A549 (cell line): ENCODE measurements at regions not wholly inside any gene's neighbourhood (a gene's known extent, or its start where the extent isn't known, plus 50 kb on each side); places are given as distances from the start of the nearest gene placed in this dataset.

Experiments used
- HDAC2 ChIP-seq: fragments of 200-600 bp; sonication (generic); IDR thresholded peaks from 2 replicates; pipeline ENCODE4 v1.6.1; 2016
- MAX ChIP-seq: IDR thresholded peaks from 2 replicates; pipeline ENCODE4 v1.6.1; 2012
- POLR2A ChIP-seq: IDR thresholded peaks from 2 replicates; pipeline ENCODE4 v1.6.1; 2012; ENCODE audit warnings: mild to moderate bottlenecking, low read length

- no peak for TF ChIP-seq POLR2A
- TF ChIP-seq MAX = no peak
- TF ChIP-seq HDAC2 = no peak
Observed at GRCh38 chr13:42684226-42684625, 97.2 kb upstream of the FAM216B start.
